LNCaP clone FGC (cell line): ENCODE measurements at regions not wholly inside any gene's neighbourhood (a gene's known extent, or its start where the extent isn't known, plus 50 kb on each side); places are given as distances from the start of the nearest gene placed in this dataset.

Source experiments
- DNase-seq: peaks from one replicate; pipeline ENCODE4 v3.0.0-alpha.2; 2011; ENCODE audit warnings: low read depth
- H3K4me3 ChIP-seq: 2 replicates; pipeline ENCODE4 v1.5.1; 2011; ENCODE audit warnings: mild to moderate bottlenecking, low read depth, low read length, control low read depth
- CTCF ChIP-seq: IDR thresholded peaks from 2 replicates; pipeline ENCODE4 v1.5.1; 2012; ENCODE audit warnings: mild to moderate bottlenecking; ENCODE audit not compliant: control insufficient read depth, insufficient read depth; ENCODE audit errors: extremely low read depth

GRCh38 chr1:30249446-30250337, 473.7 kb downstream of the MATN1 start:
- no peak for DNase-seq
- no peak overlapping the region for H3K4me3 ChIP-seq
- TF ChIP-seq CTCF = no peak

GRCh38 chr1:30248774-30249173, 474.6 kb downstream of the MATN1 start:
- H3K4me3 ChIP-seq = no peak overlapping the region
- no peak for DNase-seq
- TF ChIP-seq CTCF = no peak

- no peak for DNase-seq
- TF ChIP-seq CTCF = no peak
- no peak overlapping the region for H3K4me3 ChIP-seq
Measured at GRCh38 chr1:30248373-30248772, 475.0 kb downstream of the MATN1 start.

GRCh38 chr1:30244801-30245200, 478.6 kb downstream of the MATN1 start:
- H3K4me3 ChIP-seq = no peak overlapping the region
- TF ChIP-seq CTCF = no peak
- DNase-seq = no peak

GRCh38 chr1:30242722-30243457, 480.5 kb downstream of the MATN1 start:
- no peak for TF ChIP-seq CTCF
- H3K4me3 ChIP-seq = no peak overlapping the region
- DNase-seq = no peak

GRCh38 chr1:30242168-30242567, 481.2 kb downstream of the MATN1 start:
- no peak for DNase-seq
- H3K4me3 ChIP-seq = no peak overlapping the region
- no peak for TF ChIP-seq CTCF
